Activated naive CD8-positive, alpha-beta T cell treated with anti-CD3 and anti-CD28 coated beads, Interleukin-2, amount 10 ng/mL, durations not matched to agents 7 days and 5 days (primary cell): ENCODE measurements at regions not wholly inside any gene's neighbourhood (a gene's known extent, or its start where the extent isn't known, plus 50 kb on each side); places are given as distances from the start of the nearest gene placed in this dataset.
"Not testable (repeated sequence)": the region's sequence is repeated elsewhere in the genome, so short reads cannot be mapped to it uniquely, and the experiment has no call there.

Experiments used
- ATAC-seq: fragments of 150-1000 bp; cut with Tn5 transposase; one replicate; pipeline ENCODE4 v1.10.0; 2021; ENCODE audit warnings: low read depth, moderate library complexity
- POLR2A ChIA-PET: fragments of 350-600 bp; sonication (Branson Sonifier 250); formaldehyde crosslinking; loops from one replicate; lab custom pipeline; 2021; ENCODE audit warnings: antibody characterized with exemption; lab: Charles Lee
- DNase-seq: peaks from one replicate; pipeline ENCODE4 v3.0.0; 2021
- H3K27ac Mint-ChIP-seq: one replicate; pipeline ENCODE4 v1.8.0; 2022; ENCODE audit warnings: mild to moderate bottlenecking, mixed read lengths
- H3K27me3 Mint-ChIP-seq: one replicate; pipeline ENCODE4 v1.8.0; 2022; ENCODE audit warnings: mild to moderate bottlenecking, moderate library complexity, mixed read lengths
- H3K36me3 Mint-ChIP-seq: one replicate; pipeline ENCODE4 v1.8.0; 2021; ENCODE audit warnings: mild to moderate bottlenecking, mixed read lengths
- H3K4me1 Mint-ChIP-seq: one replicate; pipeline ENCODE4 v1.8.0; 2021; ENCODE audit warnings: mixed read lengths
- H3K4me3 Mint-ChIP-seq: one replicate; pipeline ENCODE4 v1.8.0; 2022; ENCODE audit warnings: mild to moderate bottlenecking, moderate library complexity, mixed read lengths
- H3K9me3 Mint-ChIP-seq: one replicate; pipeline ENCODE4 v1.8.0; 2021; ENCODE audit warnings: mixed read lengths

- Mint-ChIP-seq H3K27ac (no peak overlapping the region), H3K4me3 (no peak overlapping the region), H3K27me3 (peaks cover 9% of the 10 kb centered on the region), H3K9me3 (peaks cover 4% of the 10 kb centered on the region), H3K4me1 (no peaks in the 10 kb centered on the region), H3K36me3 (no peaks in the 10 kb centered on the region)
- no peak for DNase-seq
- POLR2A ChIA-PET = no interaction called here
- ATAC-seq = no peak
These were observed 467.1 kb upstream of the HSF2 start for GRCh38 chr6:121932076-121932991.

- Mint-ChIP-seq H3K27ac (no peak overlapping the region), H3K27me3 (peaks cover 9% of the 10 kb centered on the region), H3K4me3 (no peak overlapping the region), H3K36me3 (no peaks in the 10 kb centered on the region), H3K4me1 (no peaks in the 10 kb centered on the region), H3K9me3 (peaks cover 4% of the 10 kb centered on the region)
- POLR2A ChIA-PET = no interaction called here
- ATAC-seq = no peak
- no peak for DNase-seq
These were observed 465.0 kb upstream of the HSF2 start for GRCh38 chr6:121934451-121934850.

- POLR2A ChIA-PET = no interaction called here
- Mint-ChIP-seq H3K27me3 (no peaks in the 10 kb centered on the region), H3K4me1 (no peaks in the 10 kb centered on the region), H3K36me3 (no peaks in the 10 kb centered on the region), H3K9me3 (peaks cover 5% of the 10 kb centered on the region), H3K4me3 (no peak overlapping the region), H3K27ac (no peak overlapping the region)
- no peak for DNase-seq
- ATAC-seq = no peak
These were observed 458.7 kb upstream of the HSF2 start for GRCh38 chr6:121940728-121941127.

GRCh38 chr6:121944354-121944753 lies 455.1 kb upstream of the HSF2 start:
- H3K9me3 Mint-ChIP-seq = peaks cover 3% of the 10 kb centered on the region
- H3K4me3 Mint-ChIP-seq = no peak overlapping the region
- no peak overlapping the region for H3K27ac Mint-ChIP-seq
- POLR2A ChIA-PET = no interaction called here
- no peaks in the 10 kb centered on the region for H3K4me1 Mint-ChIP-seq
- DNase-seq = no peak
- peaks cover 3% of the 10 kb centered on the region for H3K27me3 Mint-ChIP-seq
- H3K36me3 Mint-ChIP-seq = no peaks in the 10 kb centered on the region
- no peak for ATAC-seq

GRCh38 chr6:121951123-121951522 lies 448.3 kb upstream of the HSF2 start:
- ATAC-seq = no peak
- POLR2A ChIA-PET = no interaction called here

GRCh38 chr6:121951918-121952379 lies 447.5 kb upstream of the HSF2 start:
- Mint-ChIP-seq H3K27me3 (peaks cover 3% of the 10 kb centered on the region), H3K36me3 (peaks cover 3% of the 10 kb centered on the region), H3K4me3 (no peak overlapping the region), H3K27ac (no peak overlapping the region), H3K4me1 (no peaks in the 10 kb centered on the region), H3K9me3 (peaks cover 4% of the 10 kb centered on the region)
- POLR2A ChIA-PET = no interaction called here
- ATAC-seq (no peak), DNase-seq (no peak)

More at GRCh38 chr6:121951123-121951522, 448.3 kb upstream of the HSF2 start:
- no peak for DNase-seq
- Mint-ChIP-seq H3K4me3 (no peak overlapping the region), H3K36me3 (peaks cover 3% of the 10 kb centered on the region), H3K27ac (no peak overlapping the region), H3K9me3 (peaks cover 3% of the 10 kb centered on the region), H3K27me3 (peaks cover 3% of the 10 kb centered on the region), H3K4me1 (no peaks in the 10 kb centered on the region)

- H3K4me3 Mint-ChIP-seq, H3K27ac Mint-ChIP-seq, ATAC-seq, POLR2A ChIA-PET, H3K36me3 Mint-ChIP-seq, DNase-seq, H3K9me3 Mint-ChIP-seq, H3K4me1 Mint-ChIP-seq, H3K27me3 Mint-ChIP-seq: not testable (repeated sequence)
These were observed 444.1 kb upstream of the HSF2 start for GRCh38 chr6:121955401-121955800.

GRCh38 chr6:121956782-121957181 lies 442.7 kb upstream of the HSF2 start:
- ATAC-seq (no peak), DNase-seq (no peak)
- peaks cover 10% of the 10 kb centered on the region for H3K4me1 Mint-ChIP-seq
- H3K9me3 Mint-ChIP-seq = peaks cover 5% of the 10 kb centered on the region
- no peaks in the 10 kb centered on the region for H3K27me3 Mint-ChIP-seq
- H3K36me3 Mint-ChIP-seq = peaks cover 3% of the 10 kb centered on the region
- POLR2A ChIA-PET = no interaction called here
- no peak overlapping the region for H3K4me3 Mint-ChIP-seq
- no peak overlapping the region for H3K27ac Mint-ChIP-seq

- Mint-ChIP-seq H3K9me3 (peaks cover 7% of the 10 kb centered on the region), H3K4me1 (peaks cover 10% of the 10 kb centered on the region), H3K27me3 (no peaks in the 10 kb centered on the region), H3K27ac (peak overlapping the region; percentile 56), H3K36me3 (peaks cover 3% of the 10 kb centered on the region), H3K4me3 (peak overlapping the region; percentile 57)
- ATAC-seq (peak; percentile 85), DNase-seq (no peak)
- POLR2A ChIA-PET = no interaction called here
These were observed 440.0 kb upstream of the HSF2 start for GRCh38 chr6:121959501-121959900.

- Mint-ChIP-seq H3K9me3 (peaks cover 4% of the 10 kb centered on the region), H3K4me3 (no peak overlapping the region), H3K27ac (no peak overlapping the region), H3K36me3 (no peaks in the 10 kb centered on the region), H3K4me1 (peaks cover 10% of the 10 kb centered on the region), H3K27me3 (no peaks in the 10 kb centered on the region)
- POLR2A ChIA-PET = no interaction called here
- no peak for ATAC-seq
- DNase-seq = no peak
These were observed 437.8 kb upstream of the HSF2 start for GRCh38 chr6:121961619-121962125.

- H3K36me3 Mint-ChIP-seq = no peaks in the 10 kb centered on the region
- H3K27ac Mint-ChIP-seq = no peak overlapping the region
- H3K4me3 Mint-ChIP-seq = no peak overlapping the region
- POLR2A ChIA-PET = no interaction called here
- H3K27me3 Mint-ChIP-seq = no peaks in the 10 kb centered on the region
- H3K4me1 Mint-ChIP-seq = peaks cover 10% of the 10 kb centered on the region
- H3K9me3 Mint-ChIP-seq = peaks cover 4% of the 10 kb centered on the region
- no peak for ATAC-seq
- no peak for DNase-seq
These were observed 435.6 kb upstream of the HSF2 start for GRCh38 chr6:121963826-121964225.

GRCh38 chr6:121965739-121966138 lies 433.7 kb upstream of the HSF2 start:
- no peak for DNase-seq

GRCh38 chr6:121967631-121968030 lies 431.8 kb upstream of the HSF2 start:
- H3K9me3 Mint-ChIP-seq = peaks cover 3% of the 10 kb centered on the region
- H3K4me3 Mint-ChIP-seq = no peak overlapping the region
- no peak for ATAC-seq
- H3K4me1 Mint-ChIP-seq = peaks cover 11% of the 10 kb centered on the region
- H3K36me3 Mint-ChIP-seq = no peaks in the 10 kb centered on the region
- H3K27ac Mint-ChIP-seq = no peak overlapping the region
- DNase-seq = no peak
- H3K27me3 Mint-ChIP-seq = no peaks in the 10 kb centered on the region
- POLR2A ChIA-PET = no interaction called here

More at GRCh38 chr6:121965739-121966138, 433.7 kb upstream of the HSF2 start:
- ATAC-seq = no peak
- Mint-ChIP-seq H3K4me1 (peaks cover 4% of the 10 kb centered on the region), H3K4me3 (no peak overlapping the region), H3K36me3 (no peaks in the 10 kb centered on the region), H3K27ac (no peak overlapping the region), H3K9me3 (peaks cover 3% of the 10 kb centered on the region), H3K27me3 (no peaks in the 10 kb centered on the region)
- POLR2A ChIA-PET = no interaction called here

- peaks cover 3% of the 10 kb centered on the region for H3K9me3 Mint-ChIP-seq
- POLR2A ChIA-PET = no interaction called here
- H3K27ac Mint-ChIP-seq = no peak overlapping the region
- H3K4me3 Mint-ChIP-seq = no peak overlapping the region
- H3K4me1 Mint-ChIP-seq = peaks cover 17% of the 10 kb centered on the region
- H3K36me3 Mint-ChIP-seq = peaks cover 15% of the 10 kb centered on the region
- ATAC-seq = no peak
- DNase-seq = no peak
- no peaks in the 10 kb centered on the region for H3K27me3 Mint-ChIP-seq
These were observed 427.5 kb upstream of the HSF2 start for GRCh38 chr6:121971931-121972335.
